Activated naive CD4-positive, alpha-beta T cell treated with Interleukin-2 at 50 U/mL for 16 hours (primary cell): ENCODE measurements at regions not wholly inside any gene's neighbourhood (a gene's known extent, or its start where the extent isn't known, plus 50 kb on each side); places are given as distances from the start of the nearest gene placed in this dataset.
"Not testable (repeated sequence)": the region's sequence is repeated elsewhere in the genome, so short reads cannot be mapped to it uniquely, and the experiment has no call there.

Experiments
- DNase-seq: peaks from one replicate; pipeline ENCODE4 v3.0.0-alpha.2; 2020

DNA sequence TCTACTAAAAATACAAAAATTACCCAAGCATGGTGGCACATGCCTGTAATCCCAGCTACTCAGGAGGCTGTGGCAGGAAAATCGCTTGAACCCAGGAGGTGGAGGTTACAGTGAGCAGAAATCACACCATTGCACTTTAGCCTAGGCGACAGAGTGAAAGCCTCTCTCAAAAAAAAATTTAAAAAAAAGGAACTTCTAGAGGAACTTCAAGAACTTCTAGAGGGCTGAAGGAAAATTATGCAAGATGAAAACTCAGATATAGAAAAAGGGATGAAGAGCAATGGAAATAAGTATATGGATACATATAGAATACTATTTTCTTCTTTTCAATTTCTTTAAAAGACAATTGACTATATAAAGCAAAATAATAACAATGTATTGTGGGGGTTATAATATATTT is 51.2 kb upstream of the PRR5 start:
- no peak for DNase-seq

DNA sequence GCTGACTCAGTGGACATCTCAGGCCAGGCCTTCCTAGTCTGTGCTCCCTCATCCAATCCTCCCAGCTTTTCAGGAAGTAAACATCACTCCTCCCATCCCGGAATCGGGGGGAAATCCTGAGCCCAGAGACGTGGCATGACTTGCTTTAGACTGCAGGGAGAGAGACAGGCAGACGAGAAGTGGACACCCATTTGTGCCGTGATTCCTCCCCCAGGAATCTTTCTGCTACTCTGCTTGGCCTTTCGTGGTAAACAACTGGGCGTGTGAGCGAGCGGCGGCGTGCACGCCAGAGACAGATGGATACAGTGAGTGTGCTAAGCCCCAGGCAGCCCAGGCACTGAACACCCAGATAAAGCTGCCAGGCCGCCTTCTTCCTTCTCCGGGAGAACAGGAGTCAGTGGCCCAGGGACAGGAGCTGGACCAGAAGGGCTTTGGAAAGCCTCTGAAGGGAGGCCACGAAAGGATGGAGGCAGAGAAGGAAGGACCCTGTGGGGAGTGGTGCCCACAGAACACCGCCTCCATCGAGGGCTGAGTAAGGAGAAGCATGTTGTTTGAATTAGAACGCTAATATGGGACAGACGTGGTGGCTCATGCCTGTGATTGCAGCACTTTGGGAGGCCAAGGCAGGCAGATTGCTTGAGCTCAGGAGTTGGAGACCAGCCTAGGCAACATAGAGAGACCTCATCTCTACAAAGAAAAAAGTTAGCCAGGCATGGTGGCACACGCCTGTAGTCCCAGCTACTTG is 53.0 kb upstream of the PRR5 start:
- no peak for DNase-seq

DNA sequence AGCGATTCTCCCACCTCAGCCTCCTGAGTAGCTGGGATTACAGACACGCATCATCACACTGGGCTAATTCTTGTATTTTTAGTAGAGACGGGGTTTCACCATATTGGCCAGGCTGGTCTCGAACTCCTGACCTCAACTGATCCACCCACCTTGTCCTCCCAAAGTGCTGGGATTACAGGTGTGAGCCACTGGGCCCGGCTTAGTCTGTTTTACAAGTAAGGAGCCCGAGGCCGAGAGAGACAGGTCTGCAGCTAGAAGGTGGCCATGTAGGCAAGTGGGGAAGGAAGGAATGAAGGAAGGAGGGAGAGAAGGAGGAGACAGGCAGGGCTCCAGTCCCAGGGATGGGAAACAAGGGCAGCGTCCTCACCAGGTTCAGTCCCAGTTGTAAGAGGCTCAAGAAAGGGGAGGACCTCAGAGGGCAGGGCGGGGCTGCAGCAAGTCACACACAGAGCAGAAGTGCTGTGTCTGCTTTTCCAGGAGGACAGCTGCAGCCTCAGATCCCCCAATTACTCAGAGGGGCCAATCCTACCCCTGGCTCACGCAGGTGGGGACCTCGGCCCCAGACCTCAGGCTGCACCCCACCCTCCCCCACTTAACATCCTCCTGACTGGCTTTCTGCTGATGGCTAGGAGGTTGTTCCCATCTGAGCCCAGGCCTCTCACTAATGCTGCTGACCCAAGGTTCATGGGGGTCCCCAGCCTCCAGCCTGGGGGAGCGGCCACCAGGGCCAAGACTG is 53.8 kb upstream of the PRR5 start:
- DNase-seq = no peak

DNA sequence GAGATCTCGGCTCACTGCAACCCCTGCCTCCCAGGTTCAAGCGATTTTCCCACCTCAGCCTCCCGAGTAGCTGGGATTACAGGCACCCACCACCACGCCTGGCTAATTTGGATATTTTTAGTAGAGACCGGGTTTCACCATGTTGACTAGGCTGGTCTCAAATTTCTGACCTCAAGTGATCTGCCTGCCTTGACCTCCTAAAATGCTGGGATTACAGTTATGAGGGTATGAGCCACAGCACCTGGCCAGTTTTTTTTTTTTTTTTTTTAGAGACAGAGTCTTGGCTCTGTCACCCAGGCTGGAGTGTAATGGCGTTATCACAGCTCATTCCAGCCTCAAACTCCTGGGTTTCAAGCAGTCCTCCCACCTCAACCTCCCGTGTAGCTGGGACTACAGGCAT is 54.9 kb upstream of the PRR5 start:
- no peak for DNase-seq

DNA sequence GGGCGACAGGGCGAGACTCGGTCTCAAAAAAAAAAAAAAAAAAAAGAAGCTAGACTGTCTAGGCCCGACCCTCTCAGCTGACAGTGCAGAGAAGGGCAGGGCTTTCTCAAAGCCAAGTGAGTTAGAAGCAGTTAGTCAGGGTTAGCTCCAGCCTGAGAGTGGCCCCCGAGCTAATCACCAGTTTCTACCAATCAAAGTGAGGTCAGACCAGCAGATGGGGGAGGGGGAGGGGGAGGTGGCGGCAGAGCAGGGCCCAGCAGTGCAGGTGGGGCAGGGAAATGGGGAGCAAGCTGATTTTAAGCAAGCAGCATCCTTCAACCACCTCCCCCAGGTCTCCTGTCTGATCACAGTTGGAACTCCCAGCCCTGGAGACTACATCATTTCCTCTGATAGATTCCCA is 55.3 kb upstream of the PRR5 start:
- no peak for DNase-seq

DNA sequence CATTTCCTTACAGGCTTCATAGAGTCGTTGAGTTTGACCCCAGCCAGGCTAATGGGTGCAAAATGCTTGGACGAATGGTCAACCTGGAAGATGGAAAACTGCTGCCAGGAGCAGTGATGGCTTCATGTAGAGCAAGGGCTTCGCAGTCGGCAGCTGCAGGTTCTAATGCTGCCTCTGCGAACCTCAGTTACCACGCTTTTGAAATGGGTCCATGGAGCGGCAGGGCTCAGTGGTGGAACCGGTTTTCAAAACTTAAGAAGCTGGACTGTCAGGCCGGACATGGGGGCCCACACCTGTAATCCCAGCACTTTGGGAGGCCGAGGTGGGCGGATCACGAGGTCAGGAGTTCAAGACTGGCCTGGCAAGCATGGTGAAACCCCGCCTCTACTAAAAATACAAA is 55.9 kb upstream of the PRR5 start:
- DNase-seq = no peak

DNA sequence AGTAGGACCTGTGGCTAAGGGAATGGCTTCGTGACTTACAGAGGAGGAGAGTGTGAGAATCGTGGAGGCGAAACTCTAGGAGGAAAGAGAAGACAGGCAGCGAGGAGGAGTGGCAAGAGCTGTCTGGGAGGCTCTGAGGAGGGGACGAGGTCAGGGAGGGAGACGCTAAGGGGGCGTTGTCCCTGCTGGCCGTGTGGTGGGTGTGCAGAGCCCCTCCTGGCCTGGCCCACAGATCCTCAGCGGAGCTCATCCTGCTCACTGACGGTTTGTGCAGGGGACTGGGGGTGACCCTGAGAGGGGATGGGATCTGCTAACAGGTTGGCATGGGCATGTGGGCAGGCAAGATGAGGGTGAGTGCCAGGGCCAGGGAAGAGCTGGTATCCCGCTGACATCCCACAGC is 56.5 kb upstream of the PRR5 start:
- DNase-seq = no peak

DNA sequence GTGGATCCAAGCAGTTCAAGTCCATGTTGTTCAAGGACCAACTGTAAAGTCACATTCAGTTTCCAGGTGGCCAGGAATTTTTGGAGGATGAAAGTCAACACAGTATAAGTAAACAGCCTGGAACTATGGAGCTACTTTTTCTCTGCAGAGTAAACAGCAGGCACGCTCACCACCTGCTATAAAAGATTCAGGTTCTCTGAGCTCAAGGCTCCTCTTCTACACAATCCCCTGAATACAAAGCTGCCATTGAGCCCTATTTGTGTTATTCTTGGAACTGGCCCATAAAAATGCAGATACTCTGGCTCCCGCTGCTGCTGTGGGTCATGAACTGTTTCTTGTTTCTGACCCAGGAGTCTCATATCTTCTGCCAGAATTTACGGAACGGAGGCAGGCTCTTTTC is 56.9 kb upstream of the PRR5 start:
- DNase-seq = no peak

DNA sequence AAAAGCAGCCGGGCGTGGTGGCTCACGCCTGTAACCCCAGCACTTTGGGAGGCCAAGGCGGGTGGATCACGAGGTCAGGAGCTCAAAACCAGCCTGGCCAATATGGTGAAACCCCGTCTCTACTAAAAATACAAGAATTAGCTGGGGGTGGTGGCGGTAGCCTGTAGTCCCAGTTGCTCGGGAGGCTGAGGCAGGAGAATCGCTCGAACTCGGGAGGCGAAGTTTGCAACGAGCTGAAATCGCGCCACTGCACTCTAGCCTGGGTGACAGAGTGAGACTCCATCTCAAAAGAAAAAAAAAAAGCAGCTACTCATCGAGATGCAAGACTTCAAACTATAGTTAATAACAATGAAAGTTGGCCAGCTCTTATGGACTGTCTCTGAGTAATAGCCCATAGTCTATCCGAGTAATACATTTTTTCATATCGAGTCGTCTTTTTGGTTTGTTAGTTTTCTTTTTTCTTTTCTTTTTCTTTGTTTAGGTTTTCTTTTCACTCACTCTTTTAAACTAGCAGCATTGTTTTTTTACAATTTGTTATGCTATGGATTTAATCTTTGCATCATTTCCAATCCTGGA is 58.4 kb upstream of the PRR5 start:
- DNase-seq = not testable (repeated sequence)

DNA sequence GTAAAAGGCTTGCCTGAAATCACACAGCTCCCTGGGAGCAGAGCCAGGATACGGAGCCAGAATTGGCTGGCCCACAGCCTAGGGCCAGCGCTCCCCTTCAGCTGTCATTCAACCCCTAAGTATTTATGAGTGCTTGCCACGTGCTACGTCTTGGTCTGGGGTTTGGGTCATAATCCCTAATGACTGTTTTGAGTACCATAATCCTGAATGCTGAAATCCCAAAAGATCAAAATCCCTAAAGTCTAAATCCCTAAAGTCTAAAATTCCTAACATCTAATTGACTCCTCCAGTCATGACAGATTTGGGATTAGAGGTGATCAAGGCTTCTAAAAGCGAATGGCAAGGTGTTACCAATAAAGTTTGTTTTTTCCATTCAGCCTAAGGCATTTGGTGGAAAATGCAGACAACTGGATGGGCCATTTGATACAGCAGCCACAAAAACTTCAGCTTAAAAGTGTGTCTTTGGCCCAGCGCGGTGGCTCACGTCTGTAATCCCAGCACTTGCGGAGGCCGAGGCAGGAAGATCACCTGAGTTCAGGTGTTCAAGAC is 59.8 kb upstream of the PRR5 start:
- no peak for DNase-seq

DNA sequence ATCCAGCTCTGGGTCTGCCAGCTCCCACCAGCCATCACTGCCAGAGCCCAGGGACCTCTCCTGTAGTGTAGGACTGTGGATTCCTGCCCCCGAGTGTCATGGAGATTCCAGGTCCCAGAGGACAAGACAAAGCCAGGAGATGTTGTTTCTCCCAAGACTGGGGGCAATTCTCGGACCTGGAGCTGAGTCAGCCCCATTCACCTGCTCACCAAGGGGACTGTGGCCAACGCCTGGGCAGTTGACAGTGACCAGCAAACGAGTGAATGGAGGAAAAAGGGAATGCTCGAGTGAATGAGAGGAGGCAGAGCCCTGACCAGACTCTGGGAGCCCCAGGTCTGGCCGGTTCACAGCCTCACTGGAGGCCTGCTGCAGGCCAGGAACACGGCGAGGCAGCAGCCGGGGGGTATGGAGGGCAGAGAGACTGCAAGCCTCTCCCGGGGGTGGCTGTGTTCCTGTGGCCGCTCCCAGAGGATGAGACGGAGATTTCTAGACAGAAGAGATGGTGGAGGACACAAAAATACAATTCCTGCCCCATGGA is 61.3 kb upstream of the PRR5 start:
- DNase-seq = no peak

DNA sequence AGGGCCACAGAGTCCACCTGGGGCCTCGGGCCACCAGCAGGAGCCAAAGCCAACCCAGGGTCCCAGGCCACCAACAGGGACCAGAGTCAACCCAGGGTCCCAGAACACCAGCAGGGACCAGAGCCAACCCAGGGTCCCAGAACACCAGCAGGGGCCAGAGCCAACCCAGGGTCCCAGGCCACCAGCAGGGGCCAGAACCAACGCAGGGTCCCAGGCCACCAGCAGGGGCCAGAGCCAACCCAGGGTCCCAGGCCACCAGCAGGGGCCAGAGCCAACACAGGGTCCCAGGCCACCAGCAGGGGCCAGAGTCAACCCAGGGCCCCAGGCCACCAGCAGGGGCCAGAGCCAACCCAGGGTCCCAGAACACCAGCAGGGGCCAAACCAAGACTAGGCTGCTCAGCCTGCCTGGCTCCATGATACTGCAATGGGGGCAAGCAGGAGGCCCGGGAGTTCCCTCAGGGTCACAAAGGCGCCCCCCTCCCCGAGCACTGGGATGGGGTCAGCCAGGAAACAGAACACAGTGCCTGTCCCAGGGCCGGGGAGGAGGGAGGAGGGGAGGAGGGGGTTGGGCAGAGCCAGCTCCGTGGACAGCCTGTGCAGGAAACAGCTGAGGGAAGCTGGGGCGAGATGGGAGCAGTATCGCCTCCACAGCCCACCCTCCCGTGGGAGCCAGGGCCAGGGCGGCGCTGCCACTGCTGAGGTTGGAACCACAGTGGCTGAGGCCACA is 62.0 kb upstream of the PRR5 start:
- no peak for DNase-seq

DNA sequence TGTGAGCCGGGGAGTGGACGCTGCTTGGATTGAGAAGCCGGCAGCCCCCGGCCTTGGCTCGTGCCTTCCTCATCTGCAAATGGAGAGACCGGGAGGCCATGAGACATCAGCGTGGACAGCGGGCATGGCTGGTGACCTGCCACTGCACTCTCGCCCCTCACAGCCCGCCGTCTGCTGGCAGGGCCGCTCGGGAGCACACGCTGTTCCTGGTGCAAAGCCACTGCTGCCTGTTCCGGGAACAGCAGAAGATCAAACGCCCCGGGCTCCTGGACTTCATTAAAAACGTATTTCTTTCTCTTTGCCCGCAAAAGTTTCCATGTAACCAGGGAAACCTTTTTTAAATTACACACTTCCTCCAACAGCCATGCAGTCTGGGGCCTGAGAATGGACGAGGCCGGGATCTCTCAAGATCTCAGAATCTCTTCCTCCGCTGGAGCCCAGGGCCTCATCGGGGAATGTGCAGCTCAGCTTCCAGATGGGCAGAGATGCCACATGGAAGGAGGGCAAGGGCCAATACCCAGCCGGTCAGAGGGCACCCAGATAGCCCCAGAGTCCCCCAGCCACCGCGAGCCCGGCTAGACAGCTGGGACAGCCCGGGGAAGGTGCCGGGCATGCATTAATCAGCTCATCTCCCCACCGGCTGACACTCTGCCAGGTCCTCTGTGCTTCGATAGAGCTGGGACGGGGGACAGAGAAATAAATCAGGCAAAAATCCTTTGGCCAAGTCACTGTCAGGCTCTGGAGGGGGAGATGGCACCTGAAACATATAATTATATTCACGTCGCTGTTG is 62.8 kb upstream of the PRR5 start:
- DNase-seq = no peak

DNA sequence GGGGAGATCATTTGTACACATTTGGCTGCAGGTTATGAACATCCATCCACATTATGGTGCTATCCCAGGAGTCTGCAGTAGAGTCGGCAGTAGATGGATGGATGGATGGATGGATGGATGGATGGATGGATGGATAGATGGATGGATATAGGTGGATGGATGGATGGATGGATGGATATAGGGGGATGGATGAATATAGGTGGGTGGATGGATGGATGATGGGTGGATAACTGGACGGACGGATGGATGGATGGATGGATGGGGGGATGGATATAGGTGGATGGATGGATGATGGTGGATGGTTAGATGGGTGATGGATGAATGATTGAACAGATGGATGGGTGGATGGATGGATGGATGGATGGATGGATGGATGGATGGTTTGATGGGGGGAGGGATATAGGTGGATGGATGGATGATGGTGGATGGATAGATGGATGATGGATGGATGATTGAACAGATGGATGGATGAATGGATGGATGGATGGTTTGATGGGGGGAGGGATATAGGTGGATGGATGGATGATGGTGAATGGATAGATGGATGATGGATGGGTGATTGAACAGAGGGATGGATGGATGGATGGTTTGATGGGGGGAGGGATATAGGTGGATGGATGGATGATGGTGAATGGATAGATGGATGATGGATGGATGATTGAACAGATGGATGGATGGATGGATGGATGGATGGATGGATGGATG is 65.3 kb upstream of the PRR5 start:
- not testable (repeated sequence) for DNase-seq

DNA sequence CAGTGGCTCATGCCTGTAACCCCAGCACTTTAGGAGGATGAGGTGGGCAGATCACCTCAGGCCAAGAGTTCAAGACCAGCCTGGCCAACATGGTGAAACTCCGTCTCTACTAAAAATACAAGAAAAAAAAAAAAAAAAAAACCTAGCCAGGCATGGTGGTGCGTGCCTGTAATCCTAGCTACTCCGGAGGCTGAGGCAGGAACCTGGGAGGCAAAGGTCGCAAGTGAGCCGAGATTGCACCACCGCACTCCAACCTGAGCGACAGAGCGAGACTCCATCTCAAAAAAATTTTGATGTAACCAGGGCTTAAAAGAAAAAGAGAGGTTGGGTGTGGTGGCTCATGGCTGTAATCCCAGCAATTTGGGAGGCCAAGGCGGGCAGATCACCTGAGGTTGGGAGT is 66.4 kb upstream of the PRR5 start:
- DNase-seq = not testable (repeated sequence)

DNA sequence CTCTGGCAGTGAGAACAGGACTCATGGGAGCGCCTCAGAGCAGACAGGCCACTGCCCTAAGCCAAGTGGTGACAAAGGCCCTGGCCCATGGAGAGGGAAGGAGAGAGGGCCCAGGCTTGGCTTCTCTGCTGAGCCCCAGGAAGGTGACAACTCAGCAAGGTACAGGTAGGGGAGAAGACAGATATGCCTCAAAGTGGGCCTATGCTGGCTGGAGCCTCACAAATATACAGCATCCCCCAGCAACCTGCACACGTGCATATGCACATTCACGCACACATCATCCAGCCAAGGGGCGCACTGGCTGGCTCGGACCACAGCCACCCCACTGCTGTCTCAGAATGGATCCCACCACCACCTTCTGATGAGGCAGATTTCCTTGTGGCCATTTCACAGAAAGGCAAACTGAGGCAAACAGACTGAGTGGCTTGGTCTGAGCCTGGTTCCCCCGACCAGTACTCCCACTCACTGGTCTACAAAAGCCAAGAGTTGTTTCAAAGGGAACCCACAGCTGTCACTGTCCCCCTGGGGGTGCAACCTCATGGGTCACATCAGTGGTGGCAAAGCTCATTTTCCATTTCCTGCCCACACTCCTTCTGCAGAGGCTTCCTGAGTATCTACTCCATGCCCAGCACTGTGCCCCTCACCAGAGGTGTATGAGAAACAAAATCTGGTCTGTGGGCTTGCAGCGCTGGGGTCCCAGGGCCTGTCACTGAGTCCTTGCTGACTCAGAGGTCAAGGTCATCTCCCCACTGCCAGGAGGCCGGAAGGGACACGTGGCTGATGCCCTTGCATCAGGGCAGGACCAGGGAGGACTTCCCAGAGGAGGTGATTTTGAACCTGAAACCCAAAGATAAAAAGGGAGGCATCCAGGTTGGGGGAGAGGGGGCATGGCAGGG is 67.3 kb upstream of the PRR5 start:
- DNase-seq = no peak

DNA sequence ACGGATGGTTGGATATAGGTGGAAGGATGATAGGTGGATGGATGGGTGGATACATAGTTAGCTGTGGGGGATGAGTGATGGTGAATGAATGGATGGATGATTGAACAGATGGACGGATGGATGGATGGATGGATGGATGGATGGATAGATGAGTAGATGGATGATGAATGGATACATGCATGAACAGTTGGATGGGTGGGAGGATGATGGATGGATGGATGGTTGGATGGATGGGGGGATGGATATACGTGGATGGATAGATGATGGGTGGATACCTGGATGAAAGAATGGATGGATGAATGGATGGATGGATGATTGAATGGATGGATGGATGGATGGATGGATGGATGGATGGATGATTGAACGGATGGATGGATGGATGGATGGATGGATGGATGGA is 68.4 kb upstream of the PRR5 start:
- DNase-seq = no peak

DNA sequence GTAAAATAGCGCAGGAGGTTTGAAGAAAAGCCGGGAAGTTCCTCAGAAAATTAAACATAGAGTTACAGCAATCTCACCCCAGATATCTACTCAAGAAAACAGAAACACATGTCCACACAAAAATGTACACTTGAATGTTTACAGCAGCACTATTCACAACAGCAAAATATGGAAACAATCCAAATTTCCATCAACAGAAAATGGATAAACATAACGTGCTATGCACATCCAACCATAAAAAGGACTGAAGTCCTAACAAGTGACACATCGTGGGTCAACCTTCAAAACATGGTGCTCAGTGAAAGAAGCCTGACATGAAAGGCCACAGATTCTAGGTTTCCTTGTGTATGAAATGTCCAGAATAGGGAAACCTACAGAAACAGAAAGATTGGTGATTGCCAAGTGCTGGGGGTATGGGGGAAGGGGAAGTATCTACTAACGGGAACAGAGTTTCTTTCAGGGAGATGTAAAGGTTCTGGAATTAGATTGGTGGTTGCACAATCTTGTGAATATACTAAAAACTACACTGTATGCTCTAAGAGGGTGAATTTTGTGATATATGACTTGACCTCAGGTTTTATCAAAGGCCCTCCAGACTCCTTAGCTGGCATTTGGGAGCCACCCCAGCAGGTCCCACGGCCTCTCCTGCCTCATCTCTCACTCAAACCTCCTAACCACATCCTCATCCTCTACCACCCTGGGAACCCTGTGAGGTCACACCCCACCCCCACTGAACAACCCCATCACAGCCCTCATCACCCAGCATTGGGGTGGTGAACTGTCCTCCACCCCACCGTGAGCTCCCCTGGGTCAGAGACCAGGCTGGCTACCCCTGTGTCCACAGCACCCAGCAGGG is 69.2 kb upstream of the PRR5 start:
- no peak for DNase-seq

DNA sequence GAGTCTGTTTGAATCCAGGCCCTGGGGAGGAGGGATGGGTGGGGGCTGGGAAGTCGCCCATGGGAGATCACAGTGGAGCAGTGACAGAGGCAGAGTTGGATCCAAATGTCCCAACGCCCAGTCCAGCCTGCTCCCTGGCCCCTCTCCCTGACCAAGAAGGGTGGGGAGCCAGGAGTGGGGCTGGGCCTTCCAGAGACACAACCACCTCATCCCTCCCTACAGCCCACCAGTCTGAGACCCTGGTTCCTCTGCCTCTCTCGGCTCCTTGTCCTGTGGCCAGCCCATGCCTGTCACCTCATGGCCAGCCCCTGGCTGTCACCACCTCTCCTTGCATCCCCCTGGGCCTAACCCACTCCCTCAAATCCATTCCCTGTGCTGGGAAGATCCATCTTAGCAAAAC is 71.2 kb upstream of the PRR5 start:
- no peak for DNase-seq

DNA sequence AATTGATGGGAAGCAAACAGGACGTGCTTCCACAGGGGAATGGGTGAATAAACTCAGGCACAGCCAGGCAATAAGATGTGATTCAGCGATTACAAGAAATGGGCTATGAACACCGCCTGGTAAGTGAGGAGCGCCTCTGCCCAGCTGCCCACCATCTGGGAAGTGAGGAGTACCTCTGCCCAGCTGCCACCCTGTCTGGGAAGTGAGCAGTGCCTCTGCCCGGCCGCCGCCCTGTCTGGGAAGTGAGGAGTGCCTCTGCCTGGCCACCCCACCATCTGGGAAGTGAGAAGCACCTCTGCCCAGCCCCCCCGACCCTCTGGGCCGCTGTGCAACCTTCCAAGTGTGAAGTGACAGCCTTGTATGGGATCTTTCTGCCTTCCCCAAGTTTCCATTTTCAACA is 73.2 kb upstream of the PRR5 start:
- no peak for DNase-seq
